ENCODE measurements at regions not wholly inside any gene's neighbourhood (a gene's known extent, or its start where the extent isn't known, plus 50 kb on each side); places are given as distances from the start of the nearest gene placed in this dataset.

GRCh38 chr2:74046441-74046840 is 61.7 kb downstream of the TET3 start:
- Histone ChIP-seq H3K27ac (ENCODE audit: low read depth, low read length, severe bottlenecking) (no peak overlapping the region), H3K9me3 (ENCODE audit: control insufficient read depth, low read length) (no peaks in the 10 kb centered on the region), H3K4me1 (ENCODE audit: control insufficient read depth, insufficient read depth, low read length, poor library complexity, severe bottlenecking) (peaks cover 15% of the 10 kb centered on the region), H3K36me3 (ENCODE audit: control insufficient read depth, insufficient read depth, low read length) (peaks cover 40% of the 10 kb centered on the region), H3K4me3 (ENCODE audit: extremely low read depth, insufficient read depth, low read length, poor library complexity, severe bottlenecking) (no peak overlapping the region)
- 94 to 97% methylated on average over 15 to 17 of the region's 17 CpGs for WGBS, 2 experiments (ENCODE audit: insufficient coverage in 2 of 2)

- Histone ChIP-seq H3K4me3 (ENCODE audit: extremely low read depth, insufficient read depth, low read length, poor library complexity, severe bottlenecking) (no peak overlapping the region), H3K4me1 (ENCODE audit: control insufficient read depth, insufficient read depth, low read length, poor library complexity, severe bottlenecking) (peaks cover 15% of the 10 kb centered on the region), H3K27ac (ENCODE audit: low read depth, low read length, severe bottlenecking) (no peak overlapping the region), H3K9me3 (ENCODE audit: control insufficient read depth, low read length) (no peaks in the 10 kb centered on the region), H3K36me3 (ENCODE audit: control insufficient read depth, insufficient read depth, low read length) (peaks cover 40% of the 10 kb centered on the region)
- WGBS, 2 experiments (ENCODE audit: insufficient coverage in 2 of 2), result 92 to 95% methylated on average over 7 to 14 of the region's 14 CpGs
Observed at GRCh38 chr2:74047152-74047551, 62.4 kb downstream of the TET3 start.

GRCh38 chr2:74048147-74048546 is 63.4 kb downstream of the TET3 start:
- WGBS, 2 experiments (ENCODE audit: insufficient coverage in 2 of 2), result 96 to 98% methylated on average over 6 to 7 of the region's 7 CpGs
- H3K36me3 ChIP-seq (ENCODE audit: control insufficient read depth, insufficient read depth, low read length), result peaks cover 40% of the 10 kb centered on the region
- H3K4me3 ChIP-seq (ENCODE audit: extremely low read depth, insufficient read depth, low read length, poor library complexity, severe bottlenecking), result no peak overlapping the region
- H3K27ac ChIP-seq (ENCODE audit: low read depth, low read length, severe bottlenecking), result no peak overlapping the region
- no peaks in the 10 kb centered on the region for H3K9me3 ChIP-seq (ENCODE audit: control insufficient read depth, low read length)
- H3K4me1 ChIP-seq (ENCODE audit: control insufficient read depth, insufficient read depth, low read length, poor library complexity, severe bottlenecking), result peaks cover 11% of the 10 kb centered on the region

GRCh38 chr2:74048843-74049519 is 64.3 kb downstream of the TET3 start:
- H3K4me1 ChIP-seq (ENCODE audit: control insufficient read depth, insufficient read depth, low read length, poor library complexity, severe bottlenecking), result peaks cover 6% of the 10 kb centered on the region
- no peak overlapping the region for H3K4me3 ChIP-seq (ENCODE audit: extremely low read depth, insufficient read depth, low read length, poor library complexity, severe bottlenecking)
- H3K27ac ChIP-seq (ENCODE audit: low read depth, low read length, severe bottlenecking), result no peak overlapping the region
- 85 to 97% methylated on average over 5 to 9 of the region's 9 CpGs for WGBS, 2 experiments (ENCODE audit: insufficient coverage in 2 of 2)
- no peaks in the 10 kb centered on the region for H3K9me3 ChIP-seq (ENCODE audit: control insufficient read depth, low read length)
- H3K36me3 ChIP-seq (ENCODE audit: control insufficient read depth, insufficient read depth, low read length), result peaks cover 41% of the 10 kb centered on the region

- H3K4me3 ChIP-seq (ENCODE audit: extremely low read depth, insufficient read depth, low read length, poor library complexity, severe bottlenecking), result no peak overlapping the region
Observed at GRCh38 chr2:74050151-74050550, 65.4 kb downstream of the TET3 start.

GRCh38 chr2:74051504-74051903 is 66.8 kb downstream of the TET3 start:
- peaks cover 40% of the 10 kb centered on the region for H3K36me3 ChIP-seq (ENCODE audit: control insufficient read depth, insufficient read depth, low read length)
- no peak overlapping the region for H3K4me3 ChIP-seq (ENCODE audit: extremely low read depth, insufficient read depth, low read length, poor library complexity, severe bottlenecking)
- no peak overlapping the region for H3K27ac ChIP-seq (ENCODE audit: low read depth, low read length, severe bottlenecking)
- H3K4me1 ChIP-seq (ENCODE audit: control insufficient read depth, insufficient read depth, low read length, poor library complexity, severe bottlenecking), result peaks cover 6% of the 10 kb centered on the region
- no CpG with 5 or more reads among the region's 1 CpG for WGBS, 2 experiments (ENCODE audit: insufficient coverage in 2 of 2)
- no peaks in the 10 kb centered on the region for H3K9me3 ChIP-seq (ENCODE audit: control insufficient read depth, low read length)

More at GRCh38 chr2:74050151-74050550, 65.4 kb downstream of the TET3 start:
- Histone ChIP-seq H3K27ac (ENCODE audit: low read depth, low read length, severe bottlenecking) (no peak overlapping the region), H3K36me3 (ENCODE audit: control insufficient read depth, insufficient read depth, low read length) (peaks cover 45% of the 10 kb centered on the region), H3K9me3 (ENCODE audit: control insufficient read depth, low read length) (no peaks in the 10 kb centered on the region), H3K4me1 (ENCODE audit: control insufficient read depth, insufficient read depth, low read length, poor library complexity, severe bottlenecking) (peaks cover 6% of the 10 kb centered on the region)
- 96 to 100% methylated on average over 2 to 4 of the region's 5 CpGs for WGBS, 2 experiments (ENCODE audit: insufficient coverage in 2 of 2)

GRCh38 chr2:74052732-74053710 is 68.3 kb downstream of the TET3 start:
- peaks cover 6% of the 10 kb centered on the region for H3K4me1 ChIP-seq (ENCODE audit: control insufficient read depth, insufficient read depth, low read length, poor library complexity, severe bottlenecking)
- H3K4me3 ChIP-seq (ENCODE audit: extremely low read depth, insufficient read depth, low read length, poor library complexity, severe bottlenecking), result no peak overlapping the region
- WGBS, 2 experiments (ENCODE audit: insufficient coverage in 2 of 2), result 95% methylated on average over 4 of the region's 8 CpGs; no CpG with 5 or more reads in 1 of the 2 experiments
- H3K36me3 ChIP-seq (ENCODE audit: control insufficient read depth, insufficient read depth, low read length), result peaks cover 30% of the 10 kb centered on the region
- H3K9me3 ChIP-seq (ENCODE audit: control insufficient read depth, low read length), result no peaks in the 10 kb centered on the region
- H3K27ac ChIP-seq (ENCODE audit: low read depth, low read length, severe bottlenecking), result no peak overlapping the region

- Histone ChIP-seq H3K36me3 (ENCODE audit: control insufficient read depth, insufficient read depth, low read length) (peaks cover 28% of the 10 kb centered on the region), H3K4me1 (ENCODE audit: control insufficient read depth, insufficient read depth, low read length, poor library complexity, severe bottlenecking) (no peaks in the 10 kb centered on the region), H3K9me3 (ENCODE audit: control insufficient read depth, low read length) (no peaks in the 10 kb centered on the region), H3K4me3 (ENCODE audit: extremely low read depth, insufficient read depth, low read length, poor library complexity, severe bottlenecking) (no peak overlapping the region), H3K27ac (ENCODE audit: low read depth, low read length, severe bottlenecking) (no peak overlapping the region)
- WGBS, 2 experiments (ENCODE audit: insufficient coverage in 2 of 2), result 89 to 94% methylated on average over 4 of the region's 4 CpGs
Observed at GRCh38 chr2:74053959-74054715, 69.4 kb downstream of the TET3 start.

GRCh38 chr2:74059137-74059775 is 74.5 kb downstream of the TET3 start:
- 88 to 93% methylated on average over 6 to 7 of the region's 7 CpGs for WGBS, 2 experiments (ENCODE audit: insufficient coverage in 2 of 2)
- Histone ChIP-seq H3K36me3 (ENCODE audit: control insufficient read depth, insufficient read depth, low read length) (peaks cover 27% of the 10 kb centered on the region), H3K9me3 (ENCODE audit: control insufficient read depth, low read length) (no peaks in the 10 kb centered on the region), H3K4me3 (ENCODE audit: extremely low read depth, insufficient read depth, low read length, poor library complexity, severe bottlenecking) (no peak overlapping the region), H3K4me1 (ENCODE audit: control insufficient read depth, insufficient read depth, low read length, poor library complexity, severe bottlenecking) (no peaks in the 10 kb centered on the region), H3K27ac (ENCODE audit: low read depth, low read length, severe bottlenecking) (no peak overlapping the region)

GRCh38 chr2:74063486-74063885 is 78.8 kb downstream of the TET3 start:
- no peaks in the 10 kb centered on the region for H3K4me1 ChIP-seq (ENCODE audit: control insufficient read depth, insufficient read depth, low read length, poor library complexity, severe bottlenecking)
- no peak overlapping the region for H3K4me3 ChIP-seq (ENCODE audit: extremely low read depth, insufficient read depth, low read length, poor library complexity, severe bottlenecking)
- no peak overlapping the region for H3K27ac ChIP-seq (ENCODE audit: low read depth, low read length, severe bottlenecking)
- peaks cover 17% of the 10 kb centered on the region for H3K36me3 ChIP-seq (ENCODE audit: control insufficient read depth, insufficient read depth, low read length)
- no peaks in the 10 kb centered on the region for H3K9me3 ChIP-seq (ENCODE audit: control insufficient read depth, low read length)
- 100% methylated on average over 1 of the region's 3 CpGs; no CpG with 5 or more reads in 1 of the 2 experiments for WGBS, 2 experiments (ENCODE audit: insufficient coverage in 2 of 2)

Data from mesodermal cell (in vitro differentiated cells).